ENCODE measurements at regions not wholly inside any gene's neighbourhood (a gene's known extent, or its start where the extent isn't known, plus 50 kb on each side); places are given as distances from the start of the nearest gene placed in this dataset.

DNA sequence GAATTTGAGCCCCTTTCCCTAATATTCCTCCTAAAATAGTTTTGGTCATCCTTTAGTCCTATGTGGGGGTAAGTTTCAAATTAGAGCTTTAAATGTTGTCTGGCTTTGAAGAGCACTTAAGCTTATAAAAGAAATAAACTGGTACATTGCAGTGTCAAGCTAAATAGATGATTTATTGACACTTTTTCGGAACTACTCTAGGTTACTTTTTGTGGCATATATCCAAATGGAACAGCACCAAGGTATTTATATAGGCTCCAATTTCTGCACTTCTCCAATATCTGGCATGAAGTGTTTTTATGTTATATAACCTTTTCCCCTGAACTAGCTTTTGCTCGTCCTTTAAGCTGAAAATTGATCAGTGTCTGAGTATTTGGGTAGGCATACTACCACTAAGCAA is 402.5 kb downstream of the NFIB start:
- TF ChIP-seq, protein P1, sequence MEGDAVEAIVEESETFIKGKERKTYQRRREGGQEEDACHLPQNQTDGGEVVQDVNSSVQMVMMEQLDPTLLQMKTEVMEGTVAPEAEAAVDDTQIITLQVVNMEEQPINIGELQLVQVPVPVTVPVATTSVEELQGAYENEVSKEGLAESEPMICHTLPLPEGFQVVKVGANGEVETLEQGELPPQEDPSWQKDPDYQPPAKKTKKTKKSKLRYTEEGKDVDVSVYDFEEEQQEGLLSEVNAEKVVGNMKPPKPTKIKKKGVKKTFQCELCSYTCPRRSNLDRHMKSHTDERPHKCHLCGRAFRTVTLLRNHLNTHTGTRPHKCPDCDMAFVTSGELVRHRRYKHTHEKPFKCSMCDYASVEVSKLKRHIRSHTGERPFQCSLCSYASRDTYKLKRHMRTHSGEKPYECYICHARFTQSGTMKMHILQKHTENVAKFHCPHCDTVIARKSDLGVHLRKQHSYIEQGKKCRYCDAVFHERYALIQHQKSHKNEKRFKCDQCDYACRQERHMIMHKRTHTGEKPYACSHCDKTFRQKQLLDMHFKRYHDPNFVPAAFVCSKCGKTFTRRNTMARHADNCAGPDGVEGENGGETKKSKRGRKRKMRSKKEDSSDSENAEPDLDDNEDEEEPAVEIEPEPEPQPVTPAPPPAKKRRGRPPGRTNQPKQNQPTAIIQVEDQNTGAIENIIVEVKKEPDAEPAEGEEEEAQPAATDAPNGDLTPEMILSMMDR (optimal IDR thresholded peaks at IDR 0.05 in 1 of 3, IDR thresholded peaks at IDR 0.05 in 1 of 3, conservative IDR thresholded peaks at IDR 0.05 in 1 of 3; ENCODE audit: extremely low read depth in 1 of 3, insufficient read depth in 2 of 3, low read length in 3 of 3): no peak
- TF ChIP-seq EZH2 (IDR thresholded peaks at IDR 0.05; ENCODE audit: low read length): no peak

Measured in keratinocyte (primary cell).